ENCODE measurements at regions not wholly inside any gene's neighbourhood (a gene's known extent, or its start where the extent isn't known, plus 50 kb on each side); places are given as distances from the start of the nearest gene placed in this dataset.

DNA sequence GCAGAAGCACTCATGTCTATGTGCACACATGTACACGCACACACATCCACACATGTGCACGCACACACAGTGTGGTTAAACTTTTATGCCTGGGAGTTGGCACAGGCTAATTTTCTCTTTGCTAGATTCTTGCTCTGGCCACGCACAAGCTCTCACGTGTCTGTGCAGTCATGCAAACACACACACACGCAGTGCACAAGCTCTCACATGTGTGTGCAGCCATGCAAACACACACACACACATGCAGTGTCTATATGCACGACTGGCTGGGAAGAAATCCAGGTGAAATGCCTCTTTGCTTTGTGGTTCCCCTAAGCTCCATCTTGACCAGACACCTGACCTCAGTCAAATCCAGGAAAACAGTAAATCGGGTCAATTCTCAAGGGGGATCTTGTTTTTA, 138.0 kb downstream of the SHOX start:
- H3K4me3 ChIP-seq (ENCODE audit: low read depth, low read length, poor library complexity, severe bottlenecking), result no peak overlapping the region
- H3K27ac ChIP-seq (ENCODE audit: low read depth, low read length, poor library complexity, severe bottlenecking), result no peak overlapping the region
- ChIA-PET CTCF (no interaction called here), POLR2A (ENCODE audit: low non-redundant PET) (no interaction called here)
- no TSS peak for BruUV-seq (replicated peaks)
- no peaks in the 10 kb centered on the region for H3K27me3 ChIP-seq (replicated peaks; ENCODE audit: insufficient read depth, low read depth, low read length, poor library complexity)
- TF ChIP-seq, protein P1, sequence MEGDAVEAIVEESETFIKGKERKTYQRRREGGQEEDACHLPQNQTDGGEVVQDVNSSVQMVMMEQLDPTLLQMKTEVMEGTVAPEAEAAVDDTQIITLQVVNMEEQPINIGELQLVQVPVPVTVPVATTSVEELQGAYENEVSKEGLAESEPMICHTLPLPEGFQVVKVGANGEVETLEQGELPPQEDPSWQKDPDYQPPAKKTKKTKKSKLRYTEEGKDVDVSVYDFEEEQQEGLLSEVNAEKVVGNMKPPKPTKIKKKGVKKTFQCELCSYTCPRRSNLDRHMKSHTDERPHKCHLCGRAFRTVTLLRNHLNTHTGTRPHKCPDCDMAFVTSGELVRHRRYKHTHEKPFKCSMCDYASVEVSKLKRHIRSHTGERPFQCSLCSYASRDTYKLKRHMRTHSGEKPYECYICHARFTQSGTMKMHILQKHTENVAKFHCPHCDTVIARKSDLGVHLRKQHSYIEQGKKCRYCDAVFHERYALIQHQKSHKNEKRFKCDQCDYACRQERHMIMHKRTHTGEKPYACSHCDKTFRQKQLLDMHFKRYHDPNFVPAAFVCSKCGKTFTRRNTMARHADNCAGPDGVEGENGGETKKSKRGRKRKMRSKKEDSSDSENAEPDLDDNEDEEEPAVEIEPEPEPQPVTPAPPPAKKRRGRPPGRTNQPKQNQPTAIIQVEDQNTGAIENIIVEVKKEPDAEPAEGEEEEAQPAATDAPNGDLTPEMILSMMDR (conservative IDR thresholded peaks at IDR 0.05; ENCODE audit: low read depth, low read length), result no peak
- TF ChIP-seq EZH2 (IDR thresholded peaks at IDR 0.05; ENCODE audit: borderline replicate concordance, low read depth, low read length, poor library complexity, severe bottlenecking), result no peak
- no peaks in the 10 kb centered on the region for H3K4me1 ChIP-seq (ENCODE audit: insufficient read depth, low read length, poor library complexity, severe bottlenecking)
- no peak for DNase-seq (ENCODE audit: low spot score)
- intact Hi-C loops (cut with micrococcal nuclease; ENCODE audit: unreplicated experiment), result no loop called here
- H3K36me3 ChIP-seq (ENCODE audit: insufficient read depth, low read length, poor library complexity, severe bottlenecking), result no peaks in the 10 kb centered on the region
- no peaks in the 10 kb centered on the region for H3K9me3 ChIP-seq (ENCODE audit: low read depth, low read length, poor library complexity, severe bottlenecking)

DNA sequence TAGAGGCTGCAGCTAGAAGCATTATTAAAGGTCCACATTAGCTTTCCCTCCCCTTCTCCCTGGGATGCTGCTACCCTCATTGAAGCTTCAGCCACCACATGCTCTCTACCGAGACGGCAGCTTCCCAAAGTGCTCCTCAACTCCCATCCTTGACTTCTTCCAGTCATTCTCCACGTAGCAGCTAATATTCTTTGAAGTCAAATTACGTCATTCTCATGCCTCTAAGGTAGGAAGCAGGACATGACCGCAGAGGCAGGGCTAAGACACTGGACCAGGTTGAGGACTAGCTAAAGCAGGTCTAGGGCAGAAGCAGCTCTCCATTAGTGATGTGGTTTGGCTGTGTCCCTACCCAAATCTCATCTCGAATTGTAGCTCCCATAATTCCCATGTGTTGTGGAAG, 128.3 kb downstream of the SHOX start:
- H3K36me3 ChIP-seq (ENCODE audit: insufficient read depth, low read length, poor library complexity, severe bottlenecking), result no peaks in the 10 kb centered on the region
- TF ChIP-seq, protein P1 (conservative IDR thresholded peaks at IDR 0.05; ENCODE audit: low read depth, low read length), result no peak
- ChIA-PET CTCF (no interaction called here), POLR2A (ENCODE audit: low non-redundant PET) (no interaction called here)
- H3K27me3 ChIP-seq (replicated peaks; ENCODE audit: insufficient read depth, low read depth, low read length, poor library complexity), result no peaks in the 10 kb centered on the region
- no peak for DNase-seq (ENCODE audit: low spot score)
- BruUV-seq (replicated peaks), result no TSS peak
- intact Hi-C loops (cut with micrococcal nuclease; ENCODE audit: unreplicated experiment), result no loop called here
- no peak overlapping the region for H3K4me3 ChIP-seq (ENCODE audit: low read depth, low read length, poor library complexity, severe bottlenecking)
- H3K4me1 ChIP-seq (ENCODE audit: insufficient read depth, low read length, poor library complexity, severe bottlenecking), result no peaks in the 10 kb centered on the region
- no peaks in the 10 kb centered on the region for H3K9me3 ChIP-seq (ENCODE audit: low read depth, low read length, poor library complexity, severe bottlenecking)
- H3K27ac ChIP-seq (ENCODE audit: low read depth, low read length, poor library complexity, severe bottlenecking), result no peak overlapping the region

DNA sequence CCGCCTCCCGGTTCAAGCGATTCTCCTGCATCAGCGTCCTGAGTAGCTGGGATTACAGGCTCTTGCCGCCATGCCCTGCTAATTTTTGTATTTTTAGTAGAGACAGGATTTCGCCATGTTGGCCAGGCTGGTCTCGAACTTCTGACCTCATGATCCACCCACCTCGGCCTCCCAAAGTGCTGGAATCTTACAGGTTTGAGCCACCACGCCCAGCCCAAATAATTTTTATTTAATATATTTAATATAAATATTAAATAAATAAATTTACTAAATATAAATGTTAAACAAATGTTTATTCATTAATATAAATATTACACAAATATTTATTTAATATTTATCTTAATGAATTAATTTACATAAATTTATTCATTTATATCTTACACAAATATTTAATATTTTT, 120.2 kb downstream of the SHOX start:
- POLR2A ChIA-PET (ENCODE audit: low non-redundant PET), result no interaction called here
- Histone ChIP-seq H3K4me1 (ENCODE audit: insufficient read depth, low read length, poor library complexity, severe bottlenecking) (no peaks in the 10 kb centered on the region), H3K27me3 (replicated peaks; ENCODE audit: insufficient read depth, low read depth, low read length, poor library complexity) (no peaks in the 10 kb centered on the region), H3K27ac (ENCODE audit: low read depth, low read length, poor library complexity, severe bottlenecking) (no peak overlapping the region), H3K9me3 (ENCODE audit: low read depth, low read length, poor library complexity, severe bottlenecking) (peaks cover 12% of the 10 kb centered on the region), H3K36me3 (ENCODE audit: insufficient read depth, low read length, poor library complexity, severe bottlenecking) (no peaks in the 10 kb centered on the region), H3K4me3 (ENCODE audit: low read depth, low read length, poor library complexity, severe bottlenecking) (no peak overlapping the region)
- no TSS peak for BruUV-seq (replicated peaks)
- CTCF ChIA-PET, result no interaction called here
- intact Hi-C loops (cut with micrococcal nuclease; ENCODE audit: unreplicated experiment), result no loop called here
- TF ChIP-seq, protein P1 (conservative IDR thresholded peaks at IDR 0.05; ENCODE audit: low read depth, low read length), result no peak
- TF ChIP-seq EZH2 (IDR thresholded peaks at IDR 0.05; ENCODE audit: borderline replicate concordance, low read depth, low read length, poor library complexity, severe bottlenecking), result no peak
- no peak for DNase-seq (ENCODE audit: low spot score)

Measured in A673 (cell line).